HG02938 (cell line): ENCODE measurements at regions not wholly inside any gene's neighbourhood (a gene's known extent, or its start where the extent isn't known, plus 50 kb on each side); places are given as distances from the start of the nearest gene placed in this dataset.
"Not testable (repeated sequence)": the region's sequence is repeated elsewhere in the genome, so short reads cannot be mapped to it uniquely, and the experiment has no call there.

Experiments
- ATAC-seq: cut with Tn5 transposase; IDR thresholded peaks from one replicate; pipeline ENCODE4 v1.9.1; 2021; ENCODE audit warnings: mild to moderate bottlenecking, moderate library complexity; ENCODE audit not compliant: unreplicated experiment

DNA sequence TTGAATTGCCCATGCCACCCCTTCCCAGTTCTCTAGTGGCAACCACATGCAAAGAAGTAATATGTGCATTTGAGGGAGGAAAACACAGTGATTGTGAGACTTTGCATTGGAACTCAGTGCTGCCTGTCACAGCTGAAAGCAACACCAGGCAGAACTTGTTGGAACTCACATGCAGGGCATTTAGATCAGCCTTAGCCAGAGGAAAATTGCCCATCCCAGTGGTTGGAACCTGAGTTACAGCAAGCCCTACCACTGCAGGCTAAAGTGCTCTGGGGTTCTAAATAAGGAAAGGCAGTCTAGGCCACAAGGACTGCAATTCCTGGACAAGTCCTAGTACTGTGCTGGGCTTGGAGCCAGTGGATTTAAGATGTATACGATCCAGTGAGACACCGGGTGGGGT is 245.3 kb upstream of the UFL1 start:
- ATAC-seq, result no peak

DNA sequence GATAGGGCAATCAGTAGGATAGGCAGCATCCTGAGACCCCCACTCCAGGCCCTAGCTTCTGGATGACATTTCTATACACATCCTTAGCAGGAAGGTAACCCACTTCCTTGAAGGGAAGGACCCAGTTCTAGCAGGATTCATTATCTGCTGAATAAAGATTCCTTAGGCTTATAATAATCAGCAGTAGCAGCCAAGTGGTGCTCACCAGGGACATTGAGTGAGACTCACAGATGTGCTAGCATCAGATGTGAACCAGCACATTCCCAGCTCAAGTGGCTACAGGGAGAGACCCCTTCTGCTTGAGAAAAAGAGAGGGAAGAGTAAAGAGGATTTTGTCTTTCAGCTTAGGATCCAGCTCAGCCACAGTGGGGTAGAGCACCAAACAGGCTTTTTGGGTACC is 244.8 kb upstream of the UFL1 start:
- no peak for ATAC-seq

DNA sequence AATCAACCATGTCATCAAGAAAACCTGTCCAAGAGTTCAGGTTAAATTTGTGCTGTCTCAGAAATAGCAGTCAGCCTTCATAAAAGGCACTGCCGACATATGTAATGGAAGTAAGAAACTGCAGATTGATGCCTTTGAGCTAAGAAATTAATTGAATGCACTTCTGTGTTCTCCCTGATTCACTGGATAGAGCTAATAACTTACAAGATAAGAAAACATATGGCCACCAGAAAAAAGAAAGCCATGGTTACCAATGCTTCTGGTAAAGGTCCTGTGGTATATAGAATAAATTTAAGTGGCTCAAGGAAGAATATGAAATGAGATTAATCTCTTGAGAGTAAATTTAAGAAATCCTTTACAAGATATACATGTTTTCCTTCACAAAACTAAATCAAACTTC is 242.5 kb upstream of the UFL1 start:
- ATAC-seq, result no peak

DNA sequence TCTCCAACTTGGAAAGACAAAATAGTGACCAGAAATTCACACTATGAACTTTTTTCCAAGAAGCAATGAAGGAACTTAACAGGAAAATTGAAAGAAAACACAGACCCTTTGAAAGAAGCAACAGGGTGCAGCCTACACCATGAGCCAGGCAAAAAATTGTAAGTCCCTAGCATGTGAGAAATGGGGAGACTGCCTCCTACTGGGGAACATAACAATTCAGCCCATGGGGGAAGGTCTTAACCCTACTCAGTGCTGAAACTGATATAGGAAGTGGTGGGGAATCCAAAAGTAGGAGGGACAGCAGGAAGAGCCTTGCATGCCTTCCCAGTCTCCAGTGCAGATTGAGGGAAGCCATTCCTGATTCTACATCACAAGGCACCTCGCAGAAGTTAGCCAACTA is 235.1 kb upstream of the UFL1 start:
- ATAC-seq, result no peak

DNA sequence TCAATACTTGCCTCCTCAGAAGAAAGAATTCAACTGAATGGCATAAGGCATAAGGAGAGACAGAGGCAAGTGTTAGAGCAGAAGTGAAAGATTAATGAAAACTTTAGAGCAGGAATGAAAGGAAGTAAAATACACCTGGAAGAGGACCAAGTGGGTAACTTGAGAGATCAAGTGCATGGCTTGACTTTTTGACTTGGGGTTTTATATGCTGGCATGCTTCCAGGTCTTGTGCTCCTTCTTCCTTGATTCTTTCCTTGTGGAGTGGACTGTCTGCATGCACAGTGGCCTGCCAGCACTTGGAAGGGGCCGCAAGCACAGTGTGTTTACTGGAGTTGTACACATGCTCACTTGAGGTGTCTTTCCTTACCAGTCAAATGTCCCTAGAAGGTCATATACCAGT is 222.1 kb upstream of the UFL1 start:
- no peak for ATAC-seq

DNA sequence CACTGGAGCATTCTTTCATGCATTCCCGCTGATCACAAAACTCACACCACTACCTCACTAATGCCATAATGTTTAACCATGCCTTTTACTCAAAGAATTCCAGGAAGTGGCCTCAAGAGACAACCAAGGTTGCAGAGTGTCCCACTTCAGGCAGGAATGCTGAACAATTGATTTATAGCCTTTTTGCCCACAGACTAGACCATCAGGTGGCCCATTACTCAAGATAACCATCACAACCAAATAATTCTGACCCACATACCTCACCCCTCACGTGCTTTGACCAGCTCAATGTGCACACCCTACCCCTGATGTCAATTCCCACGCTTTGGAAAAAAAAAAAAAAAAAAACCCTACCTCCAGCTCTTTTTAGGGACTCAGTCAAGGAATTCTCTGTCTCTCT is 220.6 kb upstream of the UFL1 start:
- ATAC-seq, result no peak

DNA sequence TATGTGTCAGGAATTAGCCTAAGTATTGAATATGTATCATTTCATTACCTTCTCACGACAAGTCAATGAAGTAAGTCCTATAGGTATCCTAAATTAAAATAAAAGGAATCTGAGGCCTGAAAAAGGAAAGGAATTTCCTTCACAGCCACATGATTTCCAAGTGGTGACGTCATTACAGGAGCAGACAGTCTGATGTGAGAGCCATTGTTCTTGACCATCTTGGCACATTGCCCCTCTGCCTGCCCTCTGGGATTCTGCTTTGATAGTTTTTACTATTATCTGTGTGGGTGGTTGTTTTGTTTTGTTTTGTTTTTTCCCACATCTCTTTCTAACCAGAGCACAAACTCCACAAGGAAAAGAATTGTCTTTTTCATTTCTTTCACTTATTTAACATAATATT is 219.8 kb upstream of the UFL1 start:
- no peak for ATAC-seq

DNA sequence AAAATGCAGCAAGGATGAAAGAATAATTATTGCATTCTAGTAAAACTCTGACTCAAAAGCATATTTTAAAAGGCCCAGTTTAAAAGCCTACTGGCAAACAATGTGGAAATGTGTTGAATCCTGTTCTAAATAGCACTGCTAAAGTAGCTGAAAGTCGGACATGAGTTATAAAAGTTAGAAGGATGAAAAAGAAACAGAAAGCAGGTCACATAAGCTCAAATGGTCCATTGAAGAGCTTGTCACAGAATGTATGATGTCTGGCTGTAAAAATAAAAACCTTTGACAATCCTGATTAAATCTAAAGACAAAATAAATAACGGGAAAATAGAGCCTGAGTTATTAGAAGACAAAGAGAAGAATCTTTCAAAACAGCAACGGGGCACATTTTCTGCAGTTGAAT is 218.6 kb upstream of the UFL1 start:
- no peak for ATAC-seq

DNA sequence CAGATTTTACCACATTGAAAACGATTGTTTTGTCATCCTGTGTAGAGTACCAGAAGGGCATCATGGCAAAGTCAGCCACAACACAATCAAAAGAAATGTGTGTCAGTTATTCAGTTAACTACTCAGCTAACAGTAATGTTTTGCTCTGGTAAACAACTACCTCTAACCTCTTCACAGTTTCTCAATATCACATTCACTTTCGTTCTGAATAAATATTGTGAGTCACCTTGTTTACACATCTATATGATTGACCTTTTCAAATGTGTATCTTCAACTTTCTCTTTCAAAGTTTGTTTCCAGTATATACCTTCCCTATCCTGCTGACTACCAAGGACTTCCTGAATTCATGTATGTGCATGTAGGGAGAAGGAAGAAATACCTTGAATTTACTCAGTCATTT is 216.6 kb upstream of the UFL1 start:
- ATAC-seq, result peak; percentile 95

DNA sequence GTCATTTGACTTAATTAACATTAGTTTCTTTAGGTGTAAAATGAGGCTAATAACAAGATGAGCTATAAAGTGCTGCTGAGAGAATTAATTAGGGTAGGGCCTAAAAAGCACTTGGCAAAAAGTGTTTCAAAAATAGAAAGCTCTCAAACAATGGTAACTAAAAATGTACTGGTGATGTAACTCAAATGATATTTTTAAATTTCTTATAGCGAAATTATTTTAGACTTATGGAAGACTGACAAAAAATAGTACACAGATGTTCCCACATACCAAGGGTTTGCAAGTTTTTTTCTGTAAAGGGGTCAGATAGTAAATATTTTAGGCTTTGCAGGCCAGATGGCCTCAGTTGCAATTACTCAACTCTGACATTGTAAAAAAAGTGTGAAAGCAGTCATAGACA is 190.7 kb upstream of the UFL1 start:
- no peak for ATAC-seq

DNA sequence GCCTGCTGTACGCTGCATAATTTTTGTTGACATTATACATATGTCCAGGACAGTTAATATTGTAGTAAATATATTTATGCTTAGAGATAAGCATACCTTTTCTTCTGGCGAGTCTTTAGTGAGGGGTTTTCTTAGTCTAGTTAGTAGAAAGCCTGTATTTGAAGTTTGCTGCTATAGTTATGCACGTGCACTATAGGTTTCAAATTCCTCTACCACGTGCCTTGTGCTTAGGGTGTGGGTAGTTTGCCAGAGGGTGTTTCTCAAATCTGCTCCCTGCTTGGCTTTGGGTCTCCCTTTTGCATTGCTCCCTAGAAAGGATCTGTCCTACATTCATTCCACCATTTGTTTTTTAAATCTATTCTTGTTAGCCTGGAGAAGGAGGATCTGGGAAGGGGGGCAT is 181.4 kb upstream of the UFL1 start:
- ATAC-seq, result no peak

DNA sequence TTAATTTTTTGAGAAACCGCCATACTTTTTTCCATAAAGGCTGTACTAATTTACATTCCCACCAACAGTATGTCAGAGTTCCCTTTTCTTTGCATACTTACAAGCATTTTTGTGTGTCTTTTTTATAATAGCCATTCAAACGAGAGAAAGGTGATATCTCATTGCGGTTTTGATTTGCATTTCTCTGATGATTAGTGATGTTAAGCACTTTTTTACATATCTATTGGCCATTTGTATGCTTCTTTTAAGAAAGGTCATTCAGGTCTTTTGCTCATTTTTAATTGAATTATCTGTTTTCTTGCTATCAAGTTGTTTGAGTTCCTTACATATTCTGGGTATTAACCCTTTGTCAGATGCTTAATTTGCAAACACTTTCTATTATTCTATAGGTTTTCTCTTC is 176.1 kb upstream of the UFL1 start:
- no peak for ATAC-seq

DNA sequence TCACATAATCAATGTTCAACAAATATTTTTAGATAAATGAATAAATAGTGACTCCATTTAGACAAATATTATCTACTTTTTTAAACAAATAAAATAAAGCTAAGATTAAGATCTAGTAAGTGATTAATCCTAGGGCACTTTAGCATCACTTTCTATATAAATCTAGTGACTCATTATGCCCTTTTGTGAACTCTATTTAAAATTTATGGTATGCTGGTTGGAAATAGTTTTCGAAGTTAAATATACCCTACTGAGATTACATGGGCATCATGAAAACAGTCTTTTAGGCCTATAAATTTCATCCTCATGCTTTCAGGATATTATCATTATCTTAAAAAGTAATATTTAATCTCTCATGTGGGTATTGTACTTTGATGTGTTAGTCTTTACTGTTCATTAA is 140.4 kb upstream of the UFL1 start:
- no peak for ATAC-seq

DNA sequence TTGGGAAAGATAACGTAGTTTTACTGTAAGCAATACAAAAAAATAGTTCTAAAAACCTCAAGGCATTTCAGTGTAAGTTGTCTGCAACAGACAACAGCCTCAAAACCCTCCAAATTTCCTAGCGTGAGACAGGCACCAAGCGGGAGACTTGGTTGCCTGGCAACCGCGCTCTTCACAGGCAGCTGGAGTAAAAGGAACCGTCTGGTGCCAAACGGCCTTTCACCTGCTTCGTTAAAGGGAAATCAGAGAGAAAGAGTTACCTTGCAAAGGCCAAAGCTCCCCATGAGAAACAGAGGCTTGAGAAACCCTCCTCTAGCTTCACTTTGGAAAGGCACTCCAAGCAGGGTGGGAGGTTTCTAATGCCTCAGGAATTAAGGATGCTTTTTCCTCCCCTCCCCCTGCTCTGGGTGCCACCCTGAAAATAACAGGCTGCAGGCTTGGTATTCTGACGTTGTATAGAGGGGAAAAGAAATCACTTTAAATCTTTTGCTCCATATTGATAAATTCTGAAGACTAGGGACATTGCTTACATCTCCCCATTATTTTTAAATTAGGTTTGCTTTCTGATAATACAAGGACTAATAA is 129.7 kb upstream of the UFL1 start:
- no peak for ATAC-seq

DNA sequence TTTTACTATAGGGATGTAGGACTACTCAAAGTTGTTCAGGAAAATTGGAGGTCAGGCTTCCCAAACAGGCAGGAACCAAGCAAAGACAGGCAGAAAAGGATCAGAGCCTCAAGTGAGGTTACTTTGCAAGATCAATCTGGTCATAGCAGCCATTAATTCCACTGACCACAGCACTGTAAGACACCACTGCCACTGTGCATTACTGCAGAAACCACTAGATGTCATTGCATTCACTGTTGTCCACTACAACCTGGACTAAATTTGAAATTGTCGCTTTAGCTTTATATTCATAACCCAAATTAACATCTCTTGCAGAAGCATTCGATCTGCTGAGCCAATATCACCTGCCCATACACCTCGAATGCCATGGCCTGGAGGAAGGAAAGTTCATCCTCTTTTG is 126.9 kb upstream of the UFL1 start:
- ATAC-seq, result peak; percentile 62

DNA sequence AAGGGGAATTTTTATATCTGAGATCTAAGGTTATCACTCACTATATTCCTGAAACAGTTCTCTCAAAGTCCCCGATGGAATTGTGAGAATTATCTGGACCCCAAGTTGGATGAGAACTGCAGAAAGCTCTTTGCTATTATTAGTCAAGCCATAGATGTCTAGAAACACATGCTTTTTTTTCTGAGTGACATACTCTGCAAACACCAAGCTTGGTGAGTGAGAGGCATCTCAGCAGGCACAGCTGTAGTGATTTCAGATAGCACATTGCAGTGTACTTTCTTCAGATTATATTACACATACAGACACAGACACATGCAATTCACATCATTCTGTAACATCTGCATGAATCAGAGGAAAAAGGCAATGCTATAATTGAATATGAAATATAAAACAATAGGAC is 111.1 kb upstream of the UFL1 start:
- no peak for ATAC-seq

DNA sequence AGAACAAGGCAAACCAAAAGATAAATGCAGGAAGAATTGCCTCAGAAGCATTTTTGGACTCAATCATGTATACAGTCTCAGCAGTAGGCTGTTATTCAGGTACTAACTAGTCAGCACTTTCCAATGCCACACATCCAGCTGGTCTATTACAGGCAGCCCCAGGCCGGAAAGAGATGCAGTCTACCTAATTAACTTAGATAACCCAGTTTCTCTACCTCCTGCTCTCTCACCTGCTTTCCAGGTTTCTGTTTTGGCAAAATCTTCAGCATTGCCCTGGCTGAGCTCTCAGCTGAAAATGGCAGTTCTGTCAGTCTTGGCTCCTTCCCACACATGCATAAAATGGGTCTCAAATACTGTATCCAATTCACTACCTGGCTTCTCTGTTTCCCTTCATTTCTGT is 101.3 kb upstream of the UFL1 start:
- ATAC-seq, result no peak

DNA sequence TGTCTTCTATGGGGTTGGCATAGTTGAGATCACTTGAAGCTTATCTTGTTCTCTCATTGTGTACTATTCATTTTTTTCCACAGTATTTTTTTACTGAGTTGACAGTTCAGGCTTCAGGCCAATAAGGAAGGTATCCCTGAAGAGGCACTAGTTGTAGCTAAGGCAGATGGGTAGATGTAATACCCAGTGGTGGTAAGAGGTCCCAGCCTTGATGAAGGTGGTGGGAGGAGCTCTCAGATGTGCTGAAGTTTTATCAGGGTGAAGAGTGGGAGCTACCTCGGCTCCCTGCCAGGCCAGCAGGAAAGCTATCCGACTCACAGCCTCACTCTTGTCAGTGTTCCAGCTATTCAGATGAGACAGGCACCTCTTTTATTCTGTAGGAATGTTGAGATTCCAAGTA is 87.7 kb upstream of the UFL1 start:
- no peak for ATAC-seq

DNA sequence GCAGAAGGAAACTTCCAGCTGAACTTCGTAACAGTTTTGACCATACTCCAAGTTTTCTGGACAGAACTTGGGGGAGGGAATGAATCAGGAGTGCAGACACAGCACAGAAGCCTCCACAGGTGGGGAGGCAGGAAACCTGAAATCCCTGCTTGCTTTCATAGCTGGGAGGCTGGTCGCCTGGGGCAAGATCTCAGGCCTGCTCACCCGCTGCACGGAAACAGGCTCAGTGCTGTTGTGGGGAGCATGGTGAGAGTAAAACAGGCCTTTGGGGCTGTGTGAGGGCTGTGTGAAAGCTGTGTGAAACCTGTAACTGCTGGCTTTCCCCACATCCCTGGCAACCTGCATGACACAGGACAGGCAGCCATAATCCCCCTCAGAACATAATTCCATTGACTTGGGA is 85.2 kb upstream of the UFL1 start:
- ATAC-seq, result no peak

DNA sequence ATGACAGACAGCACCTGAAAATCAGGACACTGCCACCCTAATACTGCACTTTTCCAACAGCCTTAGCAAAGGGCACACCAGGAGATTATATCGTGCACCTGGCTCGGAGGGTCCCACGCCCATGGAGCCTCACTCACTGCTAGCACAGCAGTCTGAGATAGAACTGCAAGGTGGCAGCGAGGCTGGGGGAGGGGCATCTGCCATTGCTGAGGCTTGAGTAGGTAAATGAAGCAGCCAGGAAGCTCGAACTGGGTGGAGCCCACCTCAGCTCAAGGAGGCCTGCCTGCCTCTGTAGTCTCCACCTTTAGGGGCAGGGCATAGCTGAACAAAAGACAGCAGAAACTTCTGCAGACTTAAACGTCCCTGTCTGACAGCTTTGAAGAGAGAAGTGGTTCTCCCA is 84.4 kb upstream of the UFL1 start:
- ATAC-seq, result not testable (repeated sequence)

DNA sequence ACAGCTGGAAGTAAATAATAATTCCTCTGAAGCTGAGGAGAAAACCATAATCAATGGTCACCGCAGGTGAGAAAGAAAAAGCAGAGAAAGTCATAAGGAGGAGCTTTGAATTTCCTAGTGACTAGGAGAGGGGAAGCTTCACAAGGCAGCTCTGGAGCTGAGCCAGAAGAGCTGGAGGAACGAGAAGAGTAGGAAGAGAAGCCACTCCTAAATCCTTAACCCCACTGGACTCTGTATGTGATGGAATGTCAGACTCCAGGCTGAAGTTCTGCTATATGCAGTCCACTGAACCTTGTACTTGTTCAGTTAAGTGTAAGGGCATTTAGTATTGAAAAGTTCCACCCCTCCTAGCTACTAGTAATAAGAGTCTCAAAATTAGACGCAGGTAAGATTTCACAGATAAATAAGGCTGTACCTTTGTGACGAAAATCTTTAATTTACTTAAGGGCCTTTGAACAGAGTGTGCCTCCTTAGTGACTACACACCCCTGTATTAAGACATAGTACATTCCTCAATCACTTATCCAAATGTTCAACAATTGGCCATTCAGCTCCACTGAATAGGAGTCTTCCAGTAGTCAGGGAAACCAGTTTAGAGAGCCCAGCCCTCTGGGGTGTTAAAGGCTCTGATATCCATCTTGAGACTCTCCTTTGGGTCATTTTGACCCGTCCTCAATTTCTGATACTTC is 71.4 kb upstream of the UFL1 start:
- no peak for ATAC-seq

DNA sequence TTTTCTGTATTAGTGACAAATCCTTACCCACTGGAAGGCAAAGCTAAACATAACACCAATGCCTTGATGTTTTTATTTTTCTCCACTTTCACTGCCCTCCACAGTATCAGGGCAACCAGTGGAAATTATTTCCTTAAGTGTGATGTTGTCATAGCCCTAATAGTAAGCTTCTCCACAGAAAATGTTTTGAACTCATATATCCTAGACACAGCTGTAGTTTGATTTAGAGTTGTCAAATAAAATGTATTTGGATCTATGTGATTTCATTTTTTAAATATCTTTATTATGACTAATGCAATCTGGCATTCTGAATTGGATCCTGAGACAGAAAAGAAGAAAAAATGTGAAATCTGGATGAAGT is 70.9 kb upstream of the UFL1 start:
- no peak for ATAC-seq

DNA sequence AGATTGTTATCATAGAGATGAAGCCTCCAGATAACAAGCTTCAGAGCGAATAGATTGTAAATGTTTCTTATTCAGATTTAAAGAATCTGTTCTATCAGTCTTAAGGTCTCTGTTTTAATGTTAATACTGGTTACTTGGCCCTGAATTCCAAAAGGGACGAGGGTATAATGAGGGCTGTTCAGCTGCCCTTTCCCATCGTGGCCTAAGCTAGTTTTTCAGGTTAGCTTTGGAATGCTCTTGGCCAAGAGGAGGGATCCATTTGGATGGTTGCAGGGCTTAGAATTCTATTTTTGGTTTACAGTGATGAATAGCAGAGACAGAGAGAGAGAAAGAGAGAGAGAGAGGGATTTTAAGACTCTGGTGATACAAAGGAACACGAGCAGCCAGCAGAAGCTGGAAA is 62.8 kb upstream of the UFL1 start:
- no peak for ATAC-seq
